CD4-positive, alpha-beta T cell treated with Interleukin-15 for 1 hour (primary cell): ENCODE measurements at regions not wholly inside any gene's neighbourhood (a gene's known extent, or its start where the extent isn't known, plus 50 kb on each side); places are given as distances from the start of the nearest gene placed in this dataset.

Experiments used
- DNase-seq: peaks from one replicate; pipeline ENCODE4 v3.0.0-alpha.2; 2020

- no peak for DNase-seq
These were observed 211.6 kb downstream of the ALDH8A1 start for GRCh38 chr6:134738211-134738885.

- no peak for DNase-seq
These were observed 214.4 kb downstream of the ALDH8A1 start for GRCh38 chr6:134735461-134735860.

- no peak for DNase-seq
These were observed 215.5 kb downstream of the ALDH8A1 start for GRCh38 chr6:134734312-134734869.

- DNase-seq: no peak
These were observed 216.1 kb downstream of the ALDH8A1 start for GRCh38 chr6:134733801-134734200.

GRCh38 chr6:134732763-134733162, 217.1 kb downstream of the ALDH8A1 start:
- DNase-seq: no peak

- DNase-seq: no peak
These were observed 218.3 kb downstream of the ALDH8A1 start for GRCh38 chr6:134731615-134732014.

GRCh38 chr6:134730013-134730412, 219.9 kb downstream of the ALDH8A1 start:
- no peak for DNase-seq

GRCh38 chr6:134729561-134729960, 220.3 kb downstream of the ALDH8A1 start:
- no peak for DNase-seq

GRCh38 chr6:134727081-134727480, 222.8 kb downstream of the ALDH8A1 start:
- DNase-seq: no peak

GRCh38 chr6:134725590-134725989, 224.3 kb downstream of the ALDH8A1 start:
- no peak for DNase-seq

GRCh38 chr6:134724771-134725340, 225.0 kb downstream of the ALDH8A1 start:
- peak; percentile 31 for DNase-seq

- no peak for DNase-seq
These were observed 226.6 kb downstream of the ALDH8A1 start for GRCh38 chr6:134723081-134723871.

- DNase-seq: no peak
These were observed 227.6 kb downstream of the ALDH8A1 start for GRCh38 chr6:134722200-134722870.

GRCh38 chr6:134721060-134721405, 228.9 kb downstream of the ALDH8A1 start:
- no peak for DNase-seq

- DNase-seq: peak; percentile 21
These were observed 229.4 kb downstream of the ALDH8A1 start for GRCh38 chr6:134720353-134721059.

GRCh38 chr6:134719911-134720310, 230.0 kb downstream of the ALDH8A1 start:
- no peak for DNase-seq

- DNase-seq: no peak
These were observed 230.6 kb downstream of the ALDH8A1 start for GRCh38 chr6:134719286-134719685.

- DNase-seq: no peak
These were observed 235.2 kb downstream of the ALDH8A1 start for GRCh38 chr6:134714679-134715078.

- DNase-seq: no peak
These were observed 235.8 kb downstream of the ALDH8A1 start for GRCh38 chr6:134714113-134714512.

GRCh38 chr6:134712311-134712710, 237.6 kb downstream of the ALDH8A1 start:
- no peak for DNase-seq

- no peak for DNase-seq
These were observed 241.8 kb downstream of the ALDH8A1 start for GRCh38 chr6:134708079-134708478.

GRCh38 chr6:134707342-134708031, 242.4 kb downstream of the ALDH8A1 start:
- no peak for DNase-seq
